HS-27A (cell line): ENCODE measurements at regions not wholly inside any gene's neighbourhood (a gene's known extent, or its start where the extent isn't known, plus 50 kb on each side); places are given as distances from the start of the nearest gene placed in this dataset.

ENCODE experiments used
- DNase-seq: peaks from one replicate; pipeline ENCODE4 v3.0.0-alpha.2; 2012; ENCODE audit warnings: low read depth, missing footprints

- no peak for DNase-seq
Observed at GRCh38 chr18:7349181-7349837, 118.4 kb downstream of the LRRC30 start.

DNA sequence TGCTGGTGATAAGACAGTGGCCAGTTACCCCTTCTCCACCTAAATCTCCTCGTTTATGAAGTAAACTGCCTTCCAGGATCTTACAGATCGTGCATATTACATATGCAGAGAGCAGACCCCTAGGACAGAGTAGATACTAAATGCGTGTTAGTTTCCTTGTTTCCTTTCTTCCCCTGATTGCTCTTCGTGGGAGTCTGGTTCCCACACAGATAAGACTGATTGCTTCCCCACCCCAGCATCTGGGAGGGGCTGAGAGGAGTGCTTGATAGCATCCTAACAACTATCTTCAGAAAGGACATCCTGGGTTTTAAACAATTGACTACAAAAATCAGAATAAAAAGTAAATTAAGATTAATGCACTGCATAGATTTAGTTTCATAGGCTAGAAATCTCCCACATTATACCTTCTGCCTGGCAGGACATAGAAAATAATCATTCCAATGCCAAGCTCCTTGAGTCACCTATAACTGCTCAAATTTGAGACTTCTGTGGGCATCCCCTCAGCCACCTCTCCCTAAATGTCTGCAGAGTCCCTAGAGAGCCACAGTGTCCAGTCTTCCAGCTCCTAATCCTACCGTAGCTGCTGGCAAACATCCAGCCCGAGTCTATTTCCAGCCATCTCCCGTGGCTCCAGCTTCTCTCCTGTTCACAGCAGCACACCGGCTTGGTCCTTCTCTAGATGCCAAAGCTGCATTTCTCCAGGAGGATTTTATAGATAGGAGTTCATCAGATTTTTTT, 128.3 kb downstream of the LRRC30 start:
- no peak for DNase-seq

- DNase-seq = no peak
Observed at GRCh38 chr18:7360606-7361170, 129.8 kb downstream of the LRRC30 start.

GRCh38 chr18:7363338-7363737, 132.4 kb downstream of the LRRC30 start:
- no peak for DNase-seq

GRCh38 chr18:7366597-7366996, 135.7 kb downstream of the LRRC30 start:
- DNase-seq = no peak

GRCh38 chr18:7367336-7367735, 136.4 kb downstream of the LRRC30 start:
- DNase-seq = no peak

DNA sequence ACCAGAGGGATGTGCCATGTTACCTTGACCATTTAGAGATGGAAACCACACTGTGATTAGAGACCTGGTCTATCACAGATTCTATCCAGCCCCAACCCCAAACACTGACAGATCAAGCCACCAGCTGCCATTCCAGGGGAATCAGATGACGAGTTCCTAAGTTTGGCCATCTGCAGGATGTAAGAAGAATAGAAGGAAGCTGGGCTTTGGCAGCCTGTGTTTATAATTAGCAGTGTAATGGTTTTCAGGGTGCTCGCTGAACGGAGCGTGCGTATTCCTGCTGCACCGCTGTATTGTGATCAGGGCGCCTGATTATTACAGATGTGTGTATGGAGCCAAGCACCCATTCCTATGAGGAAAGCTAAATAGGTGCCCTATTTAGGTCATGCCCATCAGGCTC, 138.1 kb downstream of the LRRC30 start:
- no peak for DNase-seq

- DNase-seq = no peak
Observed at GRCh38 chr18:7370375-7370774, 139.5 kb downstream of the LRRC30 start.

GRCh38 chr18:7370802-7371201, 139.9 kb downstream of the LRRC30 start:
- DNase-seq = no peak

- DNase-seq = no peak
Observed at GRCh38 chr18:7373441-7373840, 142.6 kb downstream of the LRRC30 start.

DNA sequence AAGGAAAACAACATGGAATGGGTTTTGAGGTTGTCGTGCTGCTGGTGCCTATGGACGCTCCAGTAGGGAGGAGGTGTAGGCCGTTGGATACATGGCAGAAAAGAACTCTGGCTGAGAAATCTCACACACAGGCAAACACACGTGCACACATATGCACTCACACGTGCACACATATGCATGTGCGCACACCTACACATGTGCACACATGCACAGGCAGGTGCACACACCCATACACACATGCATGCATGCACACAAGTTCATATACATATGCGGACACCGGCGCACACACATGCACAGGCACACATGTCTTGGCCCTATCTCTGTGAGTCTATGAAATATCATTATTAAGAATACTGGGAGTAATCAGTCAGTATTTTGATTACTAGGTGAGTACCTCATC, 150.4 kb downstream of the LRRC30 start:
- DNase-seq = no peak

- DNase-seq = no peak
Observed at GRCh38 chr18:7382328-7383001, 151.6 kb downstream of the LRRC30 start.

- DNase-seq = no peak
Observed at GRCh38 chr18:7383002-7383980, 152.4 kb downstream of the LRRC30 start.

DNA sequence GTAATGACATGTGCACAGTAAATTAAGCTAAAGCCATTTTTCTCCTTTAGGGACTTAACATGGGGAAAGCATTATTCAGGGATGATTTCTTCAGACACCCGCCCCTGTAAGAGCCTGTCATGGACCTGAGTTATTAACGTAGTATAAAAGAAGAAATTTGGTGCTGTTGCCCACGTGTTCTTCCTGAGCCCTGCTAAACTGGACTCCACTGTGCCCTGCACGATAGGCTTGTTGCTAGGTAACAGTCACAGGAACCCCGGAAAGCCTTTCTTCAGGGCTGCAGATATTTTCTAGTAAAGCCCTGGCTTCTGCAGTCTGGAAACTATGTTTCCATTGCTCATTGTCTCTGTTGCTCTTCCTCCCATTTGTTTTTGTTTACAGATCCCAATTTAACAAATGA, 157.9 kb downstream of the LRRC30 start:
- DNase-seq = no peak

DNA sequence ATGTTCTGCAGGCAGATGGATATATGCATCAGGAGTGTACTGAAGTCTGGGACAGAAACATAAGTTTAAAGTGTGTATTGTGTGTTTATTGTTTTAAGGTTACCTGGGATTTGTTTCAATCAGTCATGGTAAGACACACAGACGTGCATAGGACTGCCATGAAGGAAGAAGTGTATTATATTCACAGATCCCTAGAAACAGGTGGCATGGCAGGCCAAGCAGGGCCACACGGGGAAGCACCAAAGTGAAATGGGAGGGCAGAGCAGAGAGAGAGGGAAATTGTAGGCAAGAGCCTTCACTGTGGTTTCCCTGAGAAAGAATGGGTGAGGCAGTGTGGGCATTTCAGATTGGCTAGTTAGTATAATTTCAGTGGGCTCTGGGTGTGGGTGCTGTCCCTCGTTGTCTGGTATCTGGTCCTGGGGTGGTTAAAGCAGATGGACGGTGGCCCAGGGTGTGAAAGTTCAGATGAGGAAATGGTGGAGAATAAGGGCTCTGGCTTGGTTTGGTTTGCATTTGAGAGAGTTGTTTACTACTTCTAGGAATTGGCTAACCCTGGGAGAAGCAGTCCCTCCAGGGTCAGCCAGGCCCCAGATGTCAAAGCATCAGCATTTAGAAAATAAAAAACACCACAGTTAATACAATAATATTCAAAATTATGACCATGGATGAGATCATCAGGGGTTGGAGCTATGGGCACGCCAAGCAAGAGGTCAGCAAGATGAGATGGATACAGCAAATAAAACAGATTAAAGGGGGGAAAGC, 160.0 kb downstream of the LRRC30 start:
- no peak for DNase-seq

GRCh38 chr18:7393080-7393479, 162.2 kb downstream of the LRRC30 start:
- no peak for DNase-seq

DNA sequence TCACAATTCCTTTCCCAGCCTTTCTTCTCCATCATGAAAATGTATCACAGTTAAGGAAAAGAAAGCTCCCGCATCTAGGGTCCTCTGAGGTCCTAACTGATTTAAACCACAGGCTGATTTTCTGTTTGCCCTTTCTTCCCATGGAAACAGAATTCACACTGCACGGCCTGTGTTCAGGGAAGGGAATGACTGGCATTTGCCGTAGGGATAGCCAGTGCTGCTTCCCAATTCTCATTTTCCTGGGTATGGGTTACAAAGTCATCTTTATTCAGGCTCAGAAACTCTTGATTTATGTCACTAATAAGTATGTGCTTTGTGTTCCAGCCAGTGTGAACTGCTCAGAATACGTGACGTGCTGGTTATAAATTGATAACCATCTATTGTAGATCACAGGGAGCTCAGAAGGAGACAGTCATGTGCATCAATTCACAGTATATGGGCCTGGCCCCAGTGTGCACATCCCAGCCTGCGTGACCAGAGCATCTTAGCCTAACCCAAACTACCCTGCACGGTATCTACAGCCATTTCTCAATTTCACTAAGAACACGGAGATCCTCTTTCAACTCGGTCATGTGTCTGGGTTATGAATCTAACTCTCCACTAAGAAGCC, 163.3 kb downstream of the LRRC30 start:
- DNase-seq = no peak

GRCh38 chr18:7395566-7395965, 164.7 kb downstream of the LRRC30 start:
- DNase-seq = no peak

DNA sequence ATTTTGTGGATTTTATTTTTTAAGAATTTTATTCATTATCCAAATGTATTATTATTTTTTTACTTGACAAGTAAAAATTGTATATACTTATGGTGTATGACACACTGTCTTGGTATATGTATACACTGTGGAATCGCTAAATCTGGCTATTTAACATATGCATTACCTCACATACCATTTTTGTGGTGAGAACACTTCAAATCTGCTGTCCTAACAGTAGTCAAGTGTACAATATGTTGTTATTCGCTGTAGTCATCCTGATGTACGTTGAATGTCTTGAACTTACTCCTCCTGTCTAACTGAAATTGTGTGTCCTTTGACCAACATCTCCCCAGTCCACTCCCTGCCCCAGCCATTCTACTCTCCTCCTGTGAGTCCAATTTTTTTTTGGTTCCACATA, 153.2 kb upstream of the PTPRM start:
- DNase-seq = no peak

GRCh38 chr18:7414459-7414858, 152.7 kb upstream of the PTPRM start:
- no peak for DNase-seq
